AG04449 (cell line): ENCODE measurements at regions not wholly inside any gene's neighbourhood (a gene's known extent, or its start where the extent isn't known, plus 50 kb on each side); places are given as distances from the start of the nearest gene placed in this dataset.

Source experiments
- CTCF ChIA-PET: fragments of 350-600 bp; formaldehyde crosslinking; extraction: SDS; loops from one replicate; lab custom pipeline; 2021; ENCODE audit warnings: antibody characterized with exemption; lab: Yijun Ruan, JAX
- POLR2A ChIA-PET: fragments of 400-600, 350-600 bp; formaldehyde crosslinking; extraction: SDS; loops from one replicate; lab custom pipeline; 2020; ENCODE audit warnings: antibody characterized with exemption, inconsistent platforms; lab: Yijun Ruan, JAX
- DNase-seq: peaks from one replicate; pipeline ENCODE4 v3.0.0-alpha.2; 2010; ENCODE audit warnings: low read depth, low spot score
- H3K4me3 ChIP-seq: 2 replicates; pipeline ENCODE4 v1.5.1; 2011; ENCODE audit warnings: low read depth, mild to moderate bottlenecking, control low read depth, low read length
- TF ChIP-seq, protein P1 (sequence below): IDR thresholded peaks from one replicate; pipeline ENCODE4 v1.5.1; 2011; ENCODE audit warnings: mild to moderate bottlenecking, moderate library complexity, low read length, control low read depth, inconsistent platforms; ENCODE audit not compliant: insufficient read depth; ENCODE audit errors: missing control alignments

DNA sequence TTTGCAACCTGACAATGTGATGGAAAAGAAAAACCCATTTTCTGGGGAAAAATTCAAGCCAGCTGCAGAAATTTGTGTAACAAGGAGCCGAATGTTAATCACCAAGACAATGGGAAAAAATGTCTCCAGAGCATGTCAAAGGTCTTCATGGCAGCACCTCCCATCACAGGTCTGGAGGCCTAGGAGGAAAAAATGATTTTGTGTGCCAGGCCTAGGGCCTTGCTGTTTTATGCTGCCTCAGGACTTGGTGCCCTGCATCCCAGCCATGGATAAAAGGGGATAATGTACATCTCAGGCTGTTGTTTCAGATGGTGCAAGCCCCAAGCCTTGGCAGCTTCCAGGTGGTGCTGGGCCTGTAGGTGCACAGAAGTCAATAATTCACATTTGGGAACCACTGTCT is 747.7 kb downstream of the C6orf118 start:
- H3K4me3 ChIP-seq, result no peak overlapping the region
- no peak for DNase-seq
- ChIA-PET POLR2A (no interaction called here), CTCF (no interaction called here)
- TF ChIP-seq, protein P1, sequence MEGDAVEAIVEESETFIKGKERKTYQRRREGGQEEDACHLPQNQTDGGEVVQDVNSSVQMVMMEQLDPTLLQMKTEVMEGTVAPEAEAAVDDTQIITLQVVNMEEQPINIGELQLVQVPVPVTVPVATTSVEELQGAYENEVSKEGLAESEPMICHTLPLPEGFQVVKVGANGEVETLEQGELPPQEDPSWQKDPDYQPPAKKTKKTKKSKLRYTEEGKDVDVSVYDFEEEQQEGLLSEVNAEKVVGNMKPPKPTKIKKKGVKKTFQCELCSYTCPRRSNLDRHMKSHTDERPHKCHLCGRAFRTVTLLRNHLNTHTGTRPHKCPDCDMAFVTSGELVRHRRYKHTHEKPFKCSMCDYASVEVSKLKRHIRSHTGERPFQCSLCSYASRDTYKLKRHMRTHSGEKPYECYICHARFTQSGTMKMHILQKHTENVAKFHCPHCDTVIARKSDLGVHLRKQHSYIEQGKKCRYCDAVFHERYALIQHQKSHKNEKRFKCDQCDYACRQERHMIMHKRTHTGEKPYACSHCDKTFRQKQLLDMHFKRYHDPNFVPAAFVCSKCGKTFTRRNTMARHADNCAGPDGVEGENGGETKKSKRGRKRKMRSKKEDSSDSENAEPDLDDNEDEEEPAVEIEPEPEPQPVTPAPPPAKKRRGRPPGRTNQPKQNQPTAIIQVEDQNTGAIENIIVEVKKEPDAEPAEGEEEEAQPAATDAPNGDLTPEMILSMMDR, result no peak

- ChIA-PET CTCF (no interaction called here), POLR2A (no interaction called here)
- H3K4me3 ChIP-seq, result no peak overlapping the region
- TF ChIP-seq, protein P1, result no peak
- DNase-seq, result no peak
Observed at GRCh38 chr6:164554700-164555476, 754.5 kb downstream of the C6orf118 start.

DNA sequence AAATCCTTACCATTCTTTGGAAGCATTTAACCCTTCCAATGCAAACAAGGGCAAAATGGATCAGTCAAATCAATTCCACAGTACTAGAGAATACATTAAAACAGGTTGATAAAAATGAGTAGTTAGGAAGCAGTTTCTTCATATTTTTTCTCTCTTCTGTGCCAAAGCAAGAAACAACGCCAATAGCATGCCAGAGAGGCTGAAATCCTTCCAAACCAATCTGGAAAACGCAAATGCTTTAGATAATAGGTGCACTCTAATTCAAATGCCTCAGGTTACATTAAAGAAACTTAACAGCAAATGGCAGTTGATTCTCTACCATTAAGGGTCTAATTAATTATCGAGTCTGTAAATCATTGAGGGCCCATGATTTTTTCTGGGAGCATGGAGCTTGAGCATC is 755.2 kb downstream of the C6orf118 start:
- CTCF ChIA-PET, result no interaction called here
- no peak overlapping the region for H3K4me3 ChIP-seq
- TF ChIP-seq, protein P1, result no peak
- DNase-seq, result no peak
- POLR2A ChIA-PET, result no interaction called here

GRCh38 chr6:164551706-164552105 is 757.7 kb downstream of the C6orf118 start:
- CTCF ChIA-PET, result no interaction called here
- POLR2A ChIA-PET, result no interaction called here
- no peak overlapping the region for H3K4me3 ChIP-seq
- DNase-seq, result no peak
- TF ChIP-seq, protein P1, result no peak

DNA sequence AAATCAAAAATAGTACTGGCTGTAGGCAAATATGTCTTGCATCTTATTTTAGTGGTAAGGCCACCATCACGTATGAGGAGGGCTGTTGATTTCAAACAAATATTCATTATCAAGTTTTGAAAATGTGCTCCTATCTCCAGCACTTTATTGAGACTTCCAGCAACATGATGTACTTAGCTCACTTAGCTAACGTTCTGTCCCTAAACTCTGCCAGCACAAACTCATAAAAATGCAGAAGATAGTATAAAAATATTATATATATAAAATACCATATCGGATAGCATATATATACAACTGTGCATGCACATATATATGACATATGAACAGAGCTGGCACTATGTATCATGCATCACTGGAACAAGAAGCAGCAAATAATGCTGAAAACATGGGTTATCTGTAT is 762.3 kb downstream of the C6orf118 start:
- CTCF ChIA-PET, result no interaction called here
- H3K4me3 ChIP-seq, result no peak overlapping the region
- no peak for DNase-seq
- TF ChIP-seq, protein P1, result no peak
- POLR2A ChIA-PET, result no interaction called here

GRCh38 chr6:164546263-164546662 is 763.1 kb downstream of the C6orf118 start:
- ChIA-PET POLR2A (no interaction called here), CTCF (no interaction called here)
- no peak overlapping the region for H3K4me3 ChIP-seq
- no peak for DNase-seq
- TF ChIP-seq, protein P1, result no peak
